Left lung (tissue), 4 donors: ENCODE measurements at regions not wholly inside any gene's neighbourhood (a gene's known extent, or its start where the extent isn't known, plus 50 kb on each side); places are given as distances from the start of the nearest gene placed in this dataset.
A peak's percentile ranks its signal among the peaks of the same experiment; 100 is the strongest.

ENCODE experiments used
- ATAC-seq: fragments of 200-7000 bp; cut with Tn5 transposase; one replicate; pipeline ENCODE4 v1.9.1; 2020; ENCODE audit warnings: moderate library complexity
- DNase-seq, 4 donors: peaks; one replicate each; pipeline ENCODE4 v3.0.0-alpha.2; 2013 to 2020
- H3K27ac ChIP-seq, 2 donors: fragments of 200-600 bp; sonication (generic) in 1 of 2; one replicate each; pipeline versions ENCODE4 v1.5.0 to v1.8.0; 2020 to 2021
- H3K27me3 ChIP-seq, 2 donors: fragments of 200-600 bp; sonication (generic) in 1 of 2; one replicate each; pipeline versions ENCODE4 v1.5.0 to v1.8.0; 2020 to 2021
- H3K36me3 ChIP-seq, 2 donors: fragments of 200-600 bp; sonication (generic) in 1 of 2; one replicate each; pipeline versions ENCODE4 v1.5.0 to v1.8.0; 2020 to 2021
- H3K4me1 ChIP-seq, 2 donors: fragments of 200-600 bp; one replicate each; pipeline ENCODE4 v1.8.0; 2021
- H3K4me3 ChIP-seq, 2 donors: fragments of 200-600 bp; sonication (generic) in 1 of 2; one replicate each; pipeline versions ENCODE4 v1.5.0 to v1.8.0; 2020 to 2021; ENCODE audit warnings: mild to moderate bottlenecking in 1 of 2
- H3K9me3 ChIP-seq, 2 donors: fragments of 200-600 bp; sonication (generic) in 1 of 2; one replicate each; pipeline versions ENCODE4 v1.5.0 to v1.8.0; 2020 to 2021
- CTCF ChIP-seq, 2 donors: fragments of 200-600 bp; sonication (generic) in 1 of 2; IDR thresholded peaks; one replicate each; pipeline versions ENCODE4 v1.5.0 to v1.8.0; 2021; ENCODE audit warnings: antibody characterized with exemption in 2 of 2
- intact Hi-C, 2 donors: fragments of 100-400 bp; cut with DNase I; formaldehyde crosslinking; loops; one replicate each; pipeline versions ENCODE4 v1.11.2 to v1.14.2; 2022
- donor health status: DM: no; HTN: yes; CAD: no.
- donor health status: DM: no; HTN: no; CAD: no.

- no peak for DNase-seq
- TF ChIP-seq CTCF (IDR thresholded peaks at IDR 0.05): no peak
- Histone ChIP-seq H3K27me3 (no peaks in the 10 kb centered on the region), H3K36me3 (no peaks in the 10 kb centered on the region), H3K27ac (no peak overlapping the region), H3K4me3 (no peak overlapping the region), H3K4me1 (no peaks in the 10 kb centered on the region), H3K9me3 (no peaks in the 10 kb centered on the region)
- ATAC-seq: no peak
- intact Hi-C loops: no loop called here
Measured at GRCh38 chr6:140854318-140854717, 1278.4 kb upstream of the GJE1 start.

- Histone ChIP-seq H3K27me3 (no peaks in the 10 kb centered on the region), H3K36me3 (no peaks in the 10 kb centered on the region), H3K9me3 (no peaks in the 10 kb centered on the region), H3K4me3 (no peak overlapping the region), H3K27ac (no peak overlapping the region), H3K4me1 (no peaks in the 10 kb centered on the region)
- intact Hi-C loops: no loop called here
- no peak for DNase-seq
- no peak for TF ChIP-seq CTCF (IDR thresholded peaks at IDR 0.05)
- no peak for ATAC-seq
Measured at GRCh38 chr6:140850438-140850837, 1282.3 kb upstream of the GJE1 start.

DNA sequence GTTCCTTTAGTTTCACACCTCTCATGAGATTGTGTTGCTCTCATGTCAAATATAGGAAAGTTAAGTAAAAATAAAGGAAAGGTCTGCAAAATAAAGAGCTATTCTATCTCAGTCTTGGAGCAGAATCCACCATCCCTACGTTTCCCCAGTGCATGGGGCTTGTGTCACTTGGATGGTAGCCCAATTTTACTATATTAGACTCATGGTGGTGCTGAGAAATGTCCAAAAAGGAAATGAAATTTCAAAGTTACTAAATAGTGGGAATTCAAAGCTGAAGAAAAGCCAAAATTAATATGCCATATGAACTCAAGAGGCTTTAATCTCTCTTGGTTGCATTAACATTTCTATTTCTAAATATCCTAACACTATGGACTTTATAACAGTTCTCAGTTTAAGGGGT, 1283.3 kb upstream of the GJE1 start:
- H3K27me3 ChIP-seq: no peaks in the 10 kb centered on the region
- ATAC-seq (no peak), DNase-seq (peak in 1 of 4 donors; percentile 21)
- no peak for TF ChIP-seq CTCF (IDR thresholded peaks at IDR 0.05)
- intact Hi-C loops: no loop called here
- H3K4me3 ChIP-seq: no peak overlapping the region
- H3K36me3 ChIP-seq: no peaks in the 10 kb centered on the region
- no peaks in the 10 kb centered on the region for H3K9me3 ChIP-seq
- H3K27ac ChIP-seq: no peak overlapping the region
- H3K4me1 ChIP-seq: no peaks in the 10 kb centered on the region

GRCh38 chr6:140847262-140847645, 1285.5 kb upstream of the GJE1 start:
- ATAC-seq: no peak
- H3K27me3 ChIP-seq: no peaks in the 10 kb centered on the region
- intact Hi-C loops: no loop called here
- no peak for TF ChIP-seq CTCF (IDR thresholded peaks at IDR 0.05)
- no peak for DNase-seq
- H3K27ac ChIP-seq: no peak overlapping the region
- H3K9me3 ChIP-seq: no peaks in the 10 kb centered on the region
- no peak overlapping the region for H3K4me3 ChIP-seq
- H3K36me3 ChIP-seq: no peaks in the 10 kb centered on the region
- no peaks in the 10 kb centered on the region for H3K4me1 ChIP-seq

DNA sequence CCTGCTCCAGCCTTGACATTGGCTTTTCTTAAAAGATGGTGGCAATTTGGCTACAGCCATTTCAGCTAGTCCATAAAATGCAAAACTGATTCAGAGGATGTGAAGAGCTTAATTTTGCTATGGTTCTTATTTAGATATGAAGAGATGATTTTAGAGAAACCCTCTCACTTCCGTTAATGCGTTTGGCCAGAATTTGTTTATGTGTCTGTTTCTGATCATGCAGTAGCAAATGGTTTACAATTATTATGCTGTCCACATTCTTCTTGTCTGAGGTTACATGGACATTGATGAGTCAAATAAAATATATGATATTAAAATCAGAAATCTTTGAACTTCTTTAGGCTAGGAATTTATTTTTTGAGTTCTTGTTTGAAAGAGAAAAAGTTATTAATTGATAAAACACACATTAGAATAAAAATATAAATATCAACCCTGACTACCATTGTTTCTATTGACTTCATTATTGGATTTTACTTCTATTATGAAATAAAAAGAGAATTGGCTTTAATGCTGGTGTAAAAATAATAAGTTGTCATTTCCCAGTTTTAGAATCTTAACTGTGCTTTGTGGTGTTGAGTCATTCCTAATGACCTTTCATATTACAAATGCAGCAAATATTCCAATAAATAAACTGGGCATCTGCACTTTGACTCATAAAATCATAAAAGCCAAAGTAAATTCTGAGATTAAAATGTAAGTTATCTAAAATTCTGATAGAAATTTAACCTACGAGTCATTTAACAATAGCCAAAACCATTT, 1286.0 kb upstream of the GJE1 start:
- no peak for DNase-seq
- no peaks in the 10 kb centered on the region for H3K9me3 ChIP-seq
- no peak for TF ChIP-seq CTCF (IDR thresholded peaks at IDR 0.05)
- intact Hi-C loops: no loop called here
- H3K4me1 ChIP-seq: no peaks in the 10 kb centered on the region
- H3K27me3 ChIP-seq: no peaks in the 10 kb centered on the region
- ATAC-seq: no peak
- H3K36me3 ChIP-seq: no peaks in the 10 kb centered on the region
- no peak overlapping the region for H3K27ac ChIP-seq
- H3K4me3 ChIP-seq: no peak overlapping the region
